Progenitor cell of endocrine pancreas (in vitro differentiated cells): ENCODE measurements at regions not wholly inside any gene's neighbourhood (a gene's known extent, or its start where the extent isn't known, plus 50 kb on each side); places are given as distances from the start of the nearest gene placed in this dataset.

Experiments
- DNase-seq: peaks from one replicate; pipeline ENCODE4 v3.0.0; 2021; ENCODE audit warnings: low spot score; ENCODE audit not compliant: unreplicated experiment
- H3K27ac Mint-ChIP-seq: 2 replicates; pipeline ENCODE4 v1.8.0; 2021; ENCODE audit warnings: mild to moderate bottlenecking, moderate library complexity, mixed read lengths
- H3K27me3 Mint-ChIP-seq: 2 replicates; pipeline ENCODE4 v1.8.0; 2021; ENCODE audit warnings: mixed read lengths
- H3K36me3 Mint-ChIP-seq: 2 replicates; pipeline ENCODE4 v1.8.0; 2022; ENCODE audit warnings: mixed read lengths; ENCODE audit not compliant: insufficient read depth
- H3K4me1 Mint-ChIP-seq: 2 replicates; pipeline ENCODE4 v1.8.0; 2021; ENCODE audit warnings: low read depth, mixed read lengths
- H3K4me3 Mint-ChIP-seq: 2 replicates; pipeline ENCODE4 v1.8.0; 2021; ENCODE audit warnings: low read depth, mild to moderate bottlenecking, moderate library complexity, mixed read lengths
- H3K9me3 Mint-ChIP-seq: 2 replicates; pipeline ENCODE4 v1.8.0; 2021; ENCODE audit warnings: low read depth, mixed read lengths
- CTCF ChIP-seq: fragments of 200-600 bp; sonication (generic); IDR thresholded peaks from one replicate; pipeline ENCODE4 v1.5.0; 2021; ENCODE audit warnings: antibody characterized with exemption, mild to moderate bottlenecking; ENCODE audit not compliant: unreplicated experiment

GRCh38 chr3:164452707-164453106 is 625.6 kb downstream of the SI start:
- Mint-ChIP-seq H3K27ac (no peak overlapping the region), H3K36me3 (no peaks in the 10 kb centered on the region), H3K4me1 (peaks cover 4% of the 10 kb centered on the region), H3K9me3 (peaks cover 3% of the 10 kb centered on the region), H3K27me3 (no peaks in the 10 kb centered on the region), H3K4me3 (no peak overlapping the region)
- no peak for TF ChIP-seq CTCF
- no peak for DNase-seq

- no peak overlapping the region for H3K4me3 Mint-ChIP-seq
- no peak for TF ChIP-seq CTCF
- H3K27me3 Mint-ChIP-seq, result no peaks in the 10 kb centered on the region
- no peaks in the 10 kb centered on the region for H3K36me3 Mint-ChIP-seq
- peak overlapping the region; percentile 19 for H3K27ac Mint-ChIP-seq
- peaks cover 7% of the 10 kb centered on the region for H3K9me3 Mint-ChIP-seq
- H3K4me1 Mint-ChIP-seq, result peaks cover 4% of the 10 kb centered on the region
- no peak for DNase-seq
Measured at GRCh38 chr3:164451072-164451910, 627.0 kb downstream of the SI start.

- peaks cover 7% of the 10 kb centered on the region for H3K9me3 Mint-ChIP-seq
- H3K27me3 Mint-ChIP-seq, result no peaks in the 10 kb centered on the region
- H3K27ac Mint-ChIP-seq, result no peak overlapping the region
- no peaks in the 10 kb centered on the region for H3K36me3 Mint-ChIP-seq
- DNase-seq, result no peak
- no peak for TF ChIP-seq CTCF
- peaks cover 4% of the 10 kb centered on the region for H3K4me1 Mint-ChIP-seq
- no peak overlapping the region for H3K4me3 Mint-ChIP-seq
Measured at GRCh38 chr3:164450276-164450905, 627.9 kb downstream of the SI start.

- no peaks in the 10 kb centered on the region for H3K4me1 Mint-ChIP-seq
- TF ChIP-seq CTCF, result no peak
- H3K27ac Mint-ChIP-seq, result no peak overlapping the region
- H3K27me3 Mint-ChIP-seq, result no peaks in the 10 kb centered on the region
- no peaks in the 10 kb centered on the region for H3K36me3 Mint-ChIP-seq
- no peak for DNase-seq
- no peak overlapping the region for H3K4me3 Mint-ChIP-seq
- H3K9me3 Mint-ChIP-seq, result no peaks in the 10 kb centered on the region
Measured at GRCh38 chr3:164419220-164419619, 659.1 kb downstream of the SI start.

GRCh38 chr3:164418414-164418813 is 659.9 kb downstream of the SI start:
- no peak for TF ChIP-seq CTCF
- Mint-ChIP-seq H3K27me3 (no peaks in the 10 kb centered on the region), H3K4me3 (no peak overlapping the region), H3K4me1 (no peaks in the 10 kb centered on the region), H3K27ac (no peak overlapping the region), H3K9me3 (no peaks in the 10 kb centered on the region), H3K36me3 (no peaks in the 10 kb centered on the region)
- no peak for DNase-seq
